ENCODE measurements at regions not wholly inside any gene's neighbourhood (a gene's known extent, or its start where the extent isn't known, plus 50 kb on each side); places are given as distances from the start of the nearest gene placed in this dataset.

- Histone ChIP-seq H3K4me3 (no peak overlapping the region), H3K36me3 (no peaks in the 10 kb centered on the region), H3K27ac (no peak overlapping the region), H3K27me3 (no peaks in the 10 kb centered on the region), H3K4me1 (no peaks in the 10 kb centered on the region), H3K9me3 (no peaks in the 10 kb centered on the region)
- TF ChIP-seq, protein P1, sequence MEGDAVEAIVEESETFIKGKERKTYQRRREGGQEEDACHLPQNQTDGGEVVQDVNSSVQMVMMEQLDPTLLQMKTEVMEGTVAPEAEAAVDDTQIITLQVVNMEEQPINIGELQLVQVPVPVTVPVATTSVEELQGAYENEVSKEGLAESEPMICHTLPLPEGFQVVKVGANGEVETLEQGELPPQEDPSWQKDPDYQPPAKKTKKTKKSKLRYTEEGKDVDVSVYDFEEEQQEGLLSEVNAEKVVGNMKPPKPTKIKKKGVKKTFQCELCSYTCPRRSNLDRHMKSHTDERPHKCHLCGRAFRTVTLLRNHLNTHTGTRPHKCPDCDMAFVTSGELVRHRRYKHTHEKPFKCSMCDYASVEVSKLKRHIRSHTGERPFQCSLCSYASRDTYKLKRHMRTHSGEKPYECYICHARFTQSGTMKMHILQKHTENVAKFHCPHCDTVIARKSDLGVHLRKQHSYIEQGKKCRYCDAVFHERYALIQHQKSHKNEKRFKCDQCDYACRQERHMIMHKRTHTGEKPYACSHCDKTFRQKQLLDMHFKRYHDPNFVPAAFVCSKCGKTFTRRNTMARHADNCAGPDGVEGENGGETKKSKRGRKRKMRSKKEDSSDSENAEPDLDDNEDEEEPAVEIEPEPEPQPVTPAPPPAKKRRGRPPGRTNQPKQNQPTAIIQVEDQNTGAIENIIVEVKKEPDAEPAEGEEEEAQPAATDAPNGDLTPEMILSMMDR (IDR thresholded peaks at IDR 0.05), result no peak
- TF ChIP-seq POLR2A (IDR thresholded peaks at IDR 0.05) (no peak), EP300 (IDR thresholded peaks at IDR 0.05) (no peak)
- no peak for DNase-seq (ENCODE audit: low spot score in 2 of 2)
- 55 to 57% methylated on average over 4 of the region's 4 CpGs for WGBS, 2 donors
Observed at GRCh38 chr5:5798462-5798861, 376.0 kb downstream of the ICE1 start.

- TF ChIP-seq EP300 (IDR thresholded peaks at IDR 0.05) (no peak), POLR2A (IDR thresholded peaks at IDR 0.05) (no peak)
- TF ChIP-seq, protein P1 (IDR thresholded peaks at IDR 0.05), result no peak
- DNase-seq (ENCODE audit: low spot score in 2 of 2), result no peak
- H3K4me3 ChIP-seq, result no peak overlapping the region
- H3K4me1 ChIP-seq, result no peaks in the 10 kb centered on the region
- no peak overlapping the region for H3K27ac ChIP-seq
- 95 to 96% methylated on average over 5 of the region's 5 CpGs for WGBS, 2 donors
- H3K36me3 ChIP-seq, result no peaks in the 10 kb centered on the region
- no peaks in the 10 kb centered on the region for H3K27me3 ChIP-seq
- H3K9me3 ChIP-seq, result no peaks in the 10 kb centered on the region
Observed at GRCh38 chr5:5798041-5798440, 375.6 kb downstream of the ICE1 start.

- Histone ChIP-seq H3K27ac (no peak overlapping the region), H3K4me1 (no peaks in the 10 kb centered on the region), H3K4me3 (no peak overlapping the region), H3K9me3 (no peaks in the 10 kb centered on the region), H3K36me3 (no peaks in the 10 kb centered on the region), H3K27me3 (no peaks in the 10 kb centered on the region)
- 71 to 75% methylated on average over 14 of the region's 14 CpGs for WGBS, 2 donors
- no peak for DNase-seq (ENCODE audit: low spot score in 2 of 2)
- TF ChIP-seq EP300 (IDR thresholded peaks at IDR 0.05), result no peak
- TF ChIP-seq, protein P1 (IDR thresholded peaks at IDR 0.05), result no peak
- TF ChIP-seq POLR2A (IDR thresholded peaks at IDR 0.05), result no peak
Observed at GRCh38 chr5:5795074-5795771, 372.7 kb downstream of the ICE1 start.

DNA sequence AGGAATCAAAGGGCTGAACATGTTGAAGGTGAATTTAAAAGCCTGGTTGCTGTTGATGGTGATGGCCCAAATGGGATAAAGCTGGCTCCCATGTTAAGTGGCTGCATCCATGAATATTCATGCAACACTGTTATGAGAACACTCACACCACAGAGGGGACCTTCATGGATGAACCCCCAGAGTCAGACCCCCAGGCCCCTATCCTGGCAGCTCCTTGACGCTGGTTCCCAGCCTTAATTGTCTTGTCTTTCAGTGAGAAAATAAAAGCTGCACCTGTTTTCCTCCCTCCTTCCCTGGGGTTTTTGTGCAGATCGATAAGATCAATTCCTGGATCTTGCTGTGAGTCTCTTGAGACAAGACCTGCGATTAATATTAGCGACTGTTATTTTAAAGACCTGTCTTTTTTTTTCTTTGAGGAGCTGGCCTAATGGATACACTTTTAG lies 371.7 kb downstream of the ICE1 start:
- TF ChIP-seq, protein P1 (IDR thresholded peaks at IDR 0.05), result no peak
- TF ChIP-seq POLR2A (IDR thresholded peaks at IDR 0.05) (no peak), EP300 (IDR thresholded peaks at IDR 0.05) (no peak)
- H3K27me3 ChIP-seq, result no peaks in the 10 kb centered on the region
- DNase-seq (ENCODE audit: low spot score in 2 of 2), result no peak
- H3K4me3 ChIP-seq, result no peak overlapping the region
- no peaks in the 10 kb centered on the region for H3K4me1 ChIP-seq
- WGBS, 2 donors, result 67 to 70% methylated on average over 4 of the region's 4 CpGs
- no peaks in the 10 kb centered on the region for H3K9me3 ChIP-seq
- no peak overlapping the region for H3K27ac ChIP-seq
- H3K36me3 ChIP-seq, result no peaks in the 10 kb centered on the region

DNA sequence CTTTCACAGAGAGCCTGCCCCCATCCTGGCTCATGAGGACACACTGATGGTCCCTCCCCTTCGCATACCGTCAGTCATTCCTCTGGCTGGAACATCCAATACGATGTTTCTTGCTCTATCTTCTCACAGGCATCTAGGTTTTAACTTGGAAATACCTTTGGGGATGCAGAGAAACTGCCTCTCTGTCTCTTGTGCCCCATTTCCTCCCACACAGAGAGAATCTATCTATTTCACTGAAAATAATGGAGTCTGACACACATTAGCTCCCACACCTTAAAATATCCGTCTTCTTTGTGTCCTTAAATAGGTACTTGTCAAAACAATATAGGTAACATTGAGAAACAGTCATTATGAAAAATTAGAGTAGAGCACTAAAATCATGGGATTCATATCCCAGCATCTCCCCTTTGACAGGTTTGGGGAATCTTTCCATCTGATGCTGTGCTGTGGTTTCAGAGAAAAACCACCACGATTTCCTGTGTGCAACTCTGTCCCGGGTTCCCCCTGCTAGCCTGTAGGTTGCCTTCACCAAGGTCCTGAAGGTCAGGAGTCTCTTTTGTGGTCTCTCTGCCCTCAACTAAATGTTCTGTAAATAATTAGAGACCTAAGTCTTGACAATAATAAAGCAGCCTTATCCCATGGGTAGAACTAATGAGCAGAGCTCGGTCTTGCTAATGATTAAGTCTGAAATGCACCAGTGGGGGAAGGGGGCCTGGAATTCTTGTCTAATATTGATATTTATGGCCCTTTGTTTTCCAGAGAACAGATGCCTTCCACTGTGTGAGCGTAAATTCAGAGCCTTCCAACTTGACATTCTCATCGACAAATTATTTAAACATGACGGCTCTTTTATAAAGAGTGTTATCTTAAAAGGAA lies 371.0 kb downstream of the ICE1 start:
- Histone ChIP-seq H3K4me1 (no peaks in the 10 kb centered on the region), H3K27ac (no peak overlapping the region), H3K27me3 (no peaks in the 10 kb centered on the region), H3K36me3 (no peaks in the 10 kb centered on the region), H3K9me3 (no peaks in the 10 kb centered on the region), H3K4me3 (no peak overlapping the region)
- 54 to 59% methylated on average over 10 of the region's 10 CpGs for WGBS, 2 donors
- no peak for TF ChIP-seq EP300 (IDR thresholded peaks at IDR 0.05)
- TF ChIP-seq, protein P1 (IDR thresholded peaks at IDR 0.05), result no peak
- TF ChIP-seq POLR2A (IDR thresholded peaks at IDR 0.05), result no peak
- no peak for DNase-seq (ENCODE audit: low spot score in 2 of 2)
